GM23338 (cell line): ENCODE measurements at regions not wholly inside any gene's neighbourhood (a gene's known extent, or its start where the extent isn't known, plus 50 kb on each side); places are given as distances from the start of the nearest gene placed in this dataset.

Experiments
- ATAC-seq: fragments of 200-7000 bp; cut with Tn5 transposase; 3 replicates; pipeline ENCODE4 v1.9.1; 2020
- DNase-seq: peaks from one replicate; pipeline ENCODE4 v3.0.0-alpha.2; 2015; ENCODE audit warnings: low spot score
- H2AFZ ChIP-seq: fragments of 200-600 bp; sonication (generic); 2 replicates; pipeline ENCODE4 v1.8.0; 2016; ENCODE audit warnings: antibody characterized with exemption, mild to moderate bottlenecking, moderate library complexity
- H3F3A ChIP-seq: fragments of 200-600 bp; sonication (generic); replicated peaks from 2 replicates; pipeline ENCODE4 v1.8.0; 2017; ENCODE audit warnings: antibody characterized with exemption, mixed run types, low read depth
- H3K27ac ChIP-seq: fragments of 200-600 bp; sonication (generic); 2 replicates; pipeline ENCODE4 v1.6.1; 2016; ENCODE audit warnings: low read depth
- H3K27me3 ChIP-seq: fragments of 200-600 bp; sonication (generic); 2 replicates; pipeline ENCODE4 v1.8.0; 2016; ENCODE audit warnings: mild to moderate bottlenecking, mixed run types, moderate library complexity; ENCODE audit not compliant: insufficient read depth
- H3K36me3 ChIP-seq: fragments of 200-600 bp; sonication (generic); 2 replicates; pipeline ENCODE4 v1.8.0; 2016; ENCODE audit warnings: mild to moderate bottlenecking; ENCODE audit not compliant: insufficient read depth
- H3K4me1 ChIP-seq: fragments of 200-600 bp; sonication (generic); 2 replicates; pipeline ENCODE4 v1.8.0; 2016; ENCODE audit warnings: mild to moderate bottlenecking, moderate library complexity; ENCODE audit not compliant: insufficient read depth
- H3K4me2 ChIP-seq: fragments of 200-600 bp; sonication (generic); 2 replicates; pipeline ENCODE4 v1.7.1; 2017; ENCODE audit warnings: mixed run types
- H3K4me3 ChIP-seq: fragments of 200-600 bp; sonication (generic); 2 replicates; pipeline ENCODE4 v1.6.1; 2016; ENCODE audit warnings: mixed run types
- H3K79me2 ChIP-seq: fragments of 200-600 bp; sonication (generic); replicated peaks from 2 replicates; pipeline ENCODE4 v1.8.0; 2017; ENCODE audit warnings: mild to moderate bottlenecking; ENCODE audit not compliant: insufficient read depth
- H3K9me2 ChIP-seq: fragments of 200-600 bp; sonication (generic); 2 replicates; pipeline ENCODE4 v1.8.0; 2017; ENCODE audit not compliant: insufficient read depth
- H4K20me1 ChIP-seq: fragments of 200-600 bp; sonication (generic); replicated peaks from 2 replicates; pipeline ENCODE4 v1.8.0; 2017; ENCODE audit warnings: mild to moderate bottlenecking; ENCODE audit not compliant: insufficient read depth
- H3K27ac Mint-ChIP-seq: 2 replicates; pipeline ENCODE4 v1.8.0; 2020; ENCODE audit warnings: inconsistent platforms, mild to moderate bottlenecking, moderate library complexity, mixed read lengths
- H3K27me3 Mint-ChIP-seq: 3 replicates; pipeline ENCODE4 v1.8.0; 2022; ENCODE audit warnings: low read depth, mild to moderate bottlenecking, moderate library complexity, mixed read lengths, inconsistent platforms; ENCODE audit not compliant: insufficient read depth, poor library complexity
- H3K36me3 Mint-ChIP-seq: 3 replicates; pipeline ENCODE4 v1.8.0; 2021; ENCODE audit warnings: low read depth, mild to moderate bottlenecking, inconsistent platforms, moderate library complexity, mixed read lengths
- H3K4me1 Mint-ChIP-seq: 3 replicates; pipeline ENCODE4 v1.8.0; 2020; ENCODE audit warnings: mild to moderate bottlenecking, inconsistent platforms, mixed read lengths
- H3K4me3 Mint-ChIP-seq: 3 replicates; pipeline ENCODE4 v1.8.0; 2021; ENCODE audit warnings: moderate library complexity, mild to moderate bottlenecking, inconsistent platforms, mixed read lengths
- H3K9me3 Mint-ChIP-seq: 3 replicates; pipeline ENCODE4 v1.8.0; 2020; ENCODE audit warnings: moderate library complexity, mild to moderate bottlenecking, inconsistent platforms, mixed read lengths
- CREB1 ChIP-seq: fragments of 250-450 bp; sonication (Bioruptor Pico); IDR thresholded peaks from 2 replicates; pipeline ENCODE4 v1.5.0; 2020; ENCODE audit warnings: low read depth, mild to moderate bottlenecking, moderate library complexity
- EZH2 ChIP-seq: fragments of 200-600 bp; sonication (generic); IDR thresholded peaks from one replicate; pipeline ENCODE4 v1.8.0; 2017; ENCODE audit warnings: antibody characterized with exemption, mild to moderate bottlenecking, low read depth; ENCODE audit not compliant: unreplicated experiment
- EZH2phosphoT487 ChIP-seq: fragments of 200-600 bp; sonication (generic); IDR thresholded peaks from one replicate; pipeline ENCODE4 v1.8.1; 2018; ENCODE audit warnings: antibody characterized with exemption; ENCODE audit not compliant: unreplicated experiment
- JUNB ChIP-seq: IDR thresholded peaks from one replicate; pipeline ENCODE4 v1.6.1; 2016; ENCODE audit warnings: antibody characterized with exemption; ENCODE audit not compliant: unreplicated experiment
- NANOG ChIP-seq: IDR thresholded peaks from 2 replicates; pipeline ENCODE4 v1.6.1; 2016; ENCODE audit warnings: antibody characterized with exemption, borderline replicate concordance
- POLR2AphosphoS5 ChIP-seq: IDR thresholded peaks from 2 replicates; pipeline ENCODE4 v1.6.1; 2016; ENCODE audit warnings: antibody characterized with exemption, low read depth
- STAT1 ChIP-seq: IDR thresholded peaks from one replicate; pipeline ENCODE4 v1.6.1; 2016; ENCODE audit warnings: antibody characterized with exemption; ENCODE audit not compliant: unreplicated experiment
- ZNF114 ChIP-seq: fragments of 250-450 bp; sonication (Bioruptor Pico); IDR thresholded peaks from 2 replicates; pipeline ENCODE4 v1.5.0; 2020; ENCODE audit warnings: mild to moderate bottlenecking, moderate library complexity
- ZNF331 ChIP-seq: fragments of 250-450 bp; sonication (Bioruptor Pico); IDR thresholded peaks from 2 replicates; pipeline ENCODE4 v1.5.0; 2020; ENCODE audit warnings: low read depth, mild to moderate bottlenecking, moderate library complexity
- TF ChIP-seq, protein P1 (sequence below): fragments of 250-450 bp; sonication (Bioruptor Pico); IDR thresholded peaks from 2 replicates; pipeline ENCODE4 v1.5.0; 2020; ENCODE audit warnings: mild to moderate bottlenecking, moderate library complexity
- TF ChIP-seq, protein P2 (sequence below): IDR thresholded peaks from 2 replicates; pipeline ENCODE4 v1.6.1; 2016; ENCODE audit warnings: antibody characterized with exemption
- TF ChIP-seq, protein P3 (sequence below), 2 experiments: fragments of 200-600 bp in 1 of 2; sonication (generic) in 1 of 2; conservative IDR thresholded peaks; 2 replicates each; pipeline versions ENCODE4 v1.5.1 to v1.6.1; 2016 to 2017; ENCODE audit warnings: antibody characterized with exemption in 2 of 2, low read depth in 2 of 2, mild to moderate bottlenecking in 2 of 2, moderate library complexity in 1 of 2

DNA sequence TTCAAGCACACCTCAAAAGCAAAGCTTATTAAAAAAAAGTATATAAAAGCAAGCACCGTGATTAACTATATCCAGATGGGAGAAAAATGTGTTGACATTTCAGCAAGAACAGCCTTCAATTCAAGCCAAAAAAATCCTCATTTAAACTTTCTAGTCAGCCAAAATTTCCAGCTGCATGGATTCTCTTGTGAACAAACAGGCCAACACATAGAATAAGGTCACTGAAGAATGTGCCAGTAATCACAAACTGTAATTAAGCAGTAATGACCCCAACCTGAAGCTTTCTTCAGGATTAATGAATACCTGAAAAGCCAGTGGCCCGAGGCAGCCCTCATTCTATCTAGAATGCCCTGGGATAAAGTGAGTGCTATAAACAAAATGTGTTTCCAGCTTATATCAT is 130.7 kb upstream of the KCNMB2 start (continued):
- TF ChIP-seq, protein P1, sequence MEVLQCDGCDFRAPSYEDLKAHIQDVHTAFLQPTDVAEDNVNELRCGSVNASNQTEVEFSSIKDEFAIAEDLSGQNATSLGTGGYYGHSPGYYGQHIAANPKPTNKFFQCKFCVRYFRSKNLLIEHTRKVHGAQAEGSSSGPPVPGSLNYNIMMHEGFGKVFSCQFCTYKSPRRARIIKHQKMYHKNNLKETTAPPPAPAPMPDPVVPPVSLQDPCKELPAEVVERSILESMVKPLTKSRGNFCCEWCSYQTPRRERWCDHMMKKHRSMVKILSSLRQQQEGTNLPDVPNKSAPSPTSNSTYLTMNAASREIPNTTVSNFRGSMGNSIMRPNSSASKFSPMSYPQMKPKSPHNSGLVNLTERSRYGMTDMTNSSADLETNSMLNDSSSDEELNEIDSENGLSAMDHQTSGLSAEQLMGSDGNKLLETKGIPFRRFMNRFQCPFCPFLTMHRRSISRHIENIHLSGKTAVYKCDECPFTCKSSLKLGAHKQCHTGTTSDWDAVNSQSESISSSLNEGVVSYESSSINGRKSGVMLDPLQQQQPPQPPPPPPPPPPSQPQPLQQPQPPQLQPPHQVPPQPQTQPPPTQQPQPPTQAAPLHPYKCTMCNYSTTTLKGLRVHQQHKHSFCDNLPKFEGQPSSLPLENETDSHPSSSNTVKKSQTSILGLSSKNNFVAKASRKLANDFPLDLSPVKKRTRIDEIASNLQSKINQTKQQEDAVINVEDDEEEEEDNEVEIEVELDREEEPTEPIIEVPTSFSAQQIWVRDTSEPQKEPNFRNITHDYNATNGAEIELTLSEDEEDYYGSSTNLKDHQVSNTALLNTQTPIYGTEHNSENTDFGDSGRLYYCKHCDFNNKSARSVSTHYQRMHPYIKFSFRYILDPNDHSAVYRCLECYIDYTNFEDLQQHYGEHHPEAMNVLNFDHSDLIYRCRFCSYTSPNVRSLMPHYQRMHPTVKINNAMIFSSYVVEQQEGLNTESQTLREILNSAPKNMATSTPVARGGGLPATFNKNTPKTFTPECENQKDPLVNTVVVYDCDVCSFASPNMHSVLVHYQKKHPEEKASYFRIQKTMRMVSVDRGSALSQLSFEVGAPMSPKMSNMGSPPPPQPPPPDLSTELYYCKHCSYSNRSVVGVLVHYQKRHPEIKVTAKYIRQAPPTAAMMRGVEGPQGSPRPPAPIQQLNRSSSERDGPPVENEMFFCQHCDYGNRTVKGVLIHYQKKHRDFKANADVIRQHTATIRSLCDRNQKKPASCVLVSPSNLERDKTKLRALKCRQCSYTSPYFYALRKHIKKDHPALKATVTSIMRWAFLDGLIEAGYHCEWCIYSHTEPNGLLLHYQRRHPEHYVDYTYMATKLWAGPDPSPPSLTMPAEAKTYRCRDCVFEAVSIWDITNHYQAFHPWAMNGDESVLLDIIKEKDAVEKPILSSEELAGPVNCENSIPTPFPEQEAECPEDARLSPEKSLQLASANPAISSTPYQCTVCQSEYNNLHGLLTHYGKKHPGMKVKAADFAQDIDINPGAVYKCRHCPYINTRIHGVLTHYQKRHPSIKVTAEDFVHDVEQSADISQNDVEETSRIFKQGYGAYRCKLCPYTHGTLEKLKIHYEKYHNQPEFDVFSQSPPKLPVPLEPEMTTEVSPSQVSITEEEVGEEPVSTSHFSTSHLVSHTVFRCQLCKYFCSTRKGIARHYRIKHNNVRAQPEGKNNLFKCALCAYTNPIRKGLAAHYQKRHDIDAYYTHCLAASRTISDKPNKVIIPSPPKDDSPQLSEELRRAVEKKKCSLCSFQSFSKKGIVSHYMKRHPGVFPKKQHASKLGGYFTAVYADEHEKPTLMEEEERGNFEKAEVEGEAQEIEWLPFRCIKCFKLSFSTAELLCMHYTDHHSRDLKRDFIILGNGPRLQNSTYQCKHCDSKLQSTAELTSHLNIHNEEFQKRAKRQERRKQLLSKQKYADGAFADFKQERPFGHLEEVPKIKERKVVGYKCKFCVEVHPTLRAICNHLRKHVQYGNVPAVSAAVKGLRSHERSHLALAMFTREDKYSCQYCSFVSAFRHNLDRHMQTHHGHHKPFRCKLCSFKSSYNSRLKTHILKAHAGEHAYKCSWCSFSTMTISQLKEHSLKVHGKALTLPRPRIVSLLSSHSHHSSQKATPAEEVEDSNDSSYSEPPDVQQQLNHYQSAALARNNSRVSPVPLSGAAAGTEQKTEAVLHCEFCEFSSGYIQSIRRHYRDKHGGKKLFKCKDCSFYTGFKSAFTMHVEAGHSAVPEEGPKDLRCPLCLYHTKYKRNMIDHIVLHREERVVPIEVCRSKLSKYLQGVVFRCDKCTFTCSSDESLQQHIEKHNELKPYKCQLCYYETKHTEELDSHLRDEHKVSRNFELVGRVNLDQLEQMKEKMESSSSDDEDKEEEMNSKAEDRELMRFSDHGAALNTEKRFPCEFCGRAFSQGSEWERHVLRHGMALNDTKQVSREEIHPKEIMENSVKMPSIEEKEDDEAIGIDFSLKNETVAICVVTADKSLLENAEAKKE (CRISPR knock-in tag), result no peak
- TF ChIP-seq JUNB (no peak), NANOG (no peak), STAT1 (no peak), EZH2phosphoT487 (no peak), CREB1 (CRISPR knock-in tag) (no peak)
- TF ChIP-seq, protein P2, sequence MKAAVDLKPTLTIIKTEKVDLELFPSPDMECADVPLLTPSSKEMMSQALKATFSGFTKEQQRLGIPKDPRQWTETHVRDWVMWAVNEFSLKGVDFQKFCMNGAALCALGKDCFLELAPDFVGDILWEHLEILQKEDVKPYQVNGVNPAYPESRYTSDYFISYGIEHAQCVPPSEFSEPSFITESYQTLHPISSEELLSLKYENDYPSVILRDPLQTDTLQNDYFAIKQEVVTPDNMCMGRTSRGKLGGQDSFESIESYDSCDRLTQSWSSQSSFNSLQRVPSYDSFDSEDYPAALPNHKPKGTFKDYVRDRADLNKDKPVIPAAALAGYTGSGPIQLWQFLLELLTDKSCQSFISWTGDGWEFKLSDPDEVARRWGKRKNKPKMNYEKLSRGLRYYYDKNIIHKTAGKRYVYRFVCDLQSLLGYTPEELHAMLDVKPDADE, result no peak

DNA sequence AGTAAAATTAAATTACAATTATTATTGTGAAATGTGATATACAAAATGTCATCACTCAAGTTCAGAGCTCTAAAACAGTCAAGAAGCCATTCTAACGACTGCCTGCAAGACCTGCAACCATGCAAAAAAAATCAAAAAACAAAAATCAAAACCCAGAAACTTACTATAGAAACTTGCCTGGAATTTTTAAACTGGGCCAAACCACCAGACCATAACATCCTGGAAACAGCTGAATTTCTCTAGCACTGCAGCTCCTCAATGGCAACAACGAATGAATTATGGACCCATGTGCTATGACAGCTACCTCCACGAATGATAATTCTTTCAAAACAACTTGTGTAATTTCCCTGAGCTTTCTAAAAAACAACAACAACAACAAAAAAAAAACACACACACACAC is 130.0 kb upstream of the KCNMB2 start:
- no peaks in the 10 kb centered on the region for H4K20me1 ChIP-seq
- no peaks in the 10 kb centered on the region for H3K36me3 Mint-ChIP-seq
- H3K27me3 Mint-ChIP-seq, result no peaks in the 10 kb centered on the region
- no peaks in the 10 kb centered on the region for H3K79me2 ChIP-seq
- ATAC-seq, result no peak
- H3F3A ChIP-seq, result no peaks in the 10 kb centered on the region
- no peaks in the 10 kb centered on the region for H3K4me1 ChIP-seq
- no peak for DNase-seq
- H3K9me3 Mint-ChIP-seq, result no peaks in the 10 kb centered on the region
- no peaks in the 10 kb centered on the region for H3K27me3 ChIP-seq
- H3K27ac Mint-ChIP-seq, result no peak overlapping the region
- no peak overlapping the region for H3K4me3 Mint-ChIP-seq
- no peaks in the 10 kb centered on the region for H3K4me1 Mint-ChIP-seq
- H3K36me3 ChIP-seq, result no peaks in the 10 kb centered on the region
- H2AFZ ChIP-seq, result no peak overlapping the region
- H3K4me2 ChIP-seq, result no peak overlapping the region
- no peak overlapping the region for H3K27ac ChIP-seq
- no peak overlapping the region for H3K4me3 ChIP-seq
- no peaks in the 10 kb centered on the region for H3K9me2 ChIP-seq
- TF ChIP-seq, protein P2, result no peak
- no peak for TF ChIP-seq NANOG
- no peak for TF ChIP-seq POLR2AphosphoS5
- no peak for TF ChIP-seq ZNF114 (CRISPR knock-in tag)
- no peak for TF ChIP-seq EZH2
- TF ChIP-seq EZH2phosphoT487, result no peak
- TF ChIP-seq STAT1, result no peak
- no peak for TF ChIP-seq JUNB
- TF ChIP-seq CREB1 (CRISPR knock-in tag), result no peak
- no peak for TF ChIP-seq ZNF331
- TF ChIP-seq, protein P3, sequence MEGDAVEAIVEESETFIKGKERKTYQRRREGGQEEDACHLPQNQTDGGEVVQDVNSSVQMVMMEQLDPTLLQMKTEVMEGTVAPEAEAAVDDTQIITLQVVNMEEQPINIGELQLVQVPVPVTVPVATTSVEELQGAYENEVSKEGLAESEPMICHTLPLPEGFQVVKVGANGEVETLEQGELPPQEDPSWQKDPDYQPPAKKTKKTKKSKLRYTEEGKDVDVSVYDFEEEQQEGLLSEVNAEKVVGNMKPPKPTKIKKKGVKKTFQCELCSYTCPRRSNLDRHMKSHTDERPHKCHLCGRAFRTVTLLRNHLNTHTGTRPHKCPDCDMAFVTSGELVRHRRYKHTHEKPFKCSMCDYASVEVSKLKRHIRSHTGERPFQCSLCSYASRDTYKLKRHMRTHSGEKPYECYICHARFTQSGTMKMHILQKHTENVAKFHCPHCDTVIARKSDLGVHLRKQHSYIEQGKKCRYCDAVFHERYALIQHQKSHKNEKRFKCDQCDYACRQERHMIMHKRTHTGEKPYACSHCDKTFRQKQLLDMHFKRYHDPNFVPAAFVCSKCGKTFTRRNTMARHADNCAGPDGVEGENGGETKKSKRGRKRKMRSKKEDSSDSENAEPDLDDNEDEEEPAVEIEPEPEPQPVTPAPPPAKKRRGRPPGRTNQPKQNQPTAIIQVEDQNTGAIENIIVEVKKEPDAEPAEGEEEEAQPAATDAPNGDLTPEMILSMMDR (conservative IDR thresholded peaks at IDR 0.05; ENCODE audit: low read depth in 2 of 2), result no peak
